ENCODE measurements at regions not wholly inside any gene's neighbourhood (a gene's known extent, or its start where the extent isn't known, plus 50 kb on each side); places are given as distances from the start of the nearest gene placed in this dataset.
"Not testable (repeated sequence)": the region's sequence is repeated elsewhere in the genome, so short reads cannot be mapped to it uniquely, and the experiment has no call there.

- intact Hi-C loops (cut with micrococcal nuclease): no loop called here
These were observed 151.7 kb upstream of the NEGR1 start for GRCh38 chr1:72434070-72434469.

GRCh38 chr1:72433591-72433990, 151.3 kb upstream of the NEGR1 start:
- intact Hi-C loops (cut with micrococcal nuclease): no loop called here

GRCh38 chr1:72432645-72433267, 150.4 kb upstream of the NEGR1 start:
- intact Hi-C loops (cut with micrococcal nuclease): no loop called here

- intact Hi-C loops (cut with micrococcal nuclease): no loop called here
These were observed 149.5 kb upstream of the NEGR1 start for GRCh38 chr1:72431810-72432209.

GRCh38 chr1:72428276-72428675, 145.9 kb upstream of the NEGR1 start:
- intact Hi-C loops (cut with micrococcal nuclease): not testable (repeated sequence)

- intact Hi-C loops (cut with micrococcal nuclease): no loop called here
These were observed 136.9 kb upstream of the NEGR1 start for GRCh38 chr1:72419229-72419628.

- intact Hi-C loops (cut with micrococcal nuclease): no loop called here
These were observed 129.9 kb upstream of the NEGR1 start for GRCh38 chr1:72412286-72412685.

GRCh38 chr1:72399807-72400206, 117.5 kb upstream of the NEGR1 start:
- intact Hi-C loops (cut with micrococcal nuclease): no loop called here

GRCh38 chr1:72397786-72398185, 115.4 kb upstream of the NEGR1 start:
- intact Hi-C loops (cut with micrococcal nuclease): no loop called here

- intact Hi-C loops (cut with micrococcal nuclease): no loop called here
These were observed 112.1 kb upstream of the NEGR1 start for GRCh38 chr1:72394457-72394856.

GRCh38 chr1:72379072-72379471, 96.7 kb upstream of the NEGR1 start:
- intact Hi-C loops (cut with micrococcal nuclease): no loop called here

- intact Hi-C loops (cut with micrococcal nuclease): no loop called here
These were observed 92.9 kb upstream of the NEGR1 start for GRCh38 chr1:72375226-72375625.

GRCh38 chr1:72371259-72372035, 89.1 kb upstream of the NEGR1 start:
- intact Hi-C loops (cut with micrococcal nuclease): no loop called here

GRCh38 chr1:72370836-72371235, 88.5 kb upstream of the NEGR1 start:
- intact Hi-C loops (cut with micrococcal nuclease): not testable (repeated sequence)

- intact Hi-C loops (cut with micrococcal nuclease): no loop called here
These were observed 86.9 kb upstream of the NEGR1 start for GRCh38 chr1:72369069-72369757.

- intact Hi-C loops (cut with micrococcal nuclease): no loop called here
These were observed 84.1 kb upstream of the NEGR1 start for GRCh38 chr1:72366466-72366865.

GRCh38 chr1:72365693-72366092, 83.4 kb upstream of the NEGR1 start:
- intact Hi-C loops (cut with micrococcal nuclease): no loop called here

GRCh38 chr1:72362538-72362937, 80.2 kb upstream of the NEGR1 start:
- intact Hi-C loops (cut with micrococcal nuclease): no loop called here

GRCh38 chr1:72357411-72357810, 75.1 kb upstream of the NEGR1 start:
- intact Hi-C loops (cut with micrococcal nuclease): no loop called here

- intact Hi-C loops (cut with micrococcal nuclease): no loop called here
These were observed 73.6 kb upstream of the NEGR1 start for GRCh38 chr1:72355899-72356298.

- intact Hi-C loops (cut with micrococcal nuclease): no loop called here
These were observed 59.3 kb upstream of the NEGR1 start for GRCh38 chr1:72341661-72342060.

- intact Hi-C loops (cut with micrococcal nuclease): no loop called here
These were observed 54.4 kb upstream of the NEGR1 start for GRCh38 chr1:72336776-72337175.
